Fibroblast of the aortic adventitia (primary cell): ENCODE measurements at regions not wholly inside any gene's neighbourhood (a gene's known extent, or its start where the extent isn't known, plus 50 kb on each side); places are given as distances from the start of the nearest gene placed in this dataset.
"Not testable (repeated sequence)": the region's sequence is repeated elsewhere in the genome, so short reads cannot be mapped to it uniquely, and the experiment has no call there.

Source experiments
- DNase-seq: peaks from one replicate; pipeline ENCODE4 v3.0.0-alpha.2; 2010; ENCODE audit warnings: low read depth
- H3K4me3 ChIP-seq: 2 replicates; pipeline ENCODE4 v1.5.1; 2011; ENCODE audit warnings: low read depth, mild to moderate bottlenecking, control low read depth, low read length, moderate library complexity
- CTCF ChIP-seq: IDR thresholded peaks from 2 replicates; pipeline ENCODE4 v1.5.1; 2011; ENCODE audit warnings: mild to moderate bottlenecking, low read length, control low read depth, inconsistent platforms; ENCODE audit not compliant: insufficient read depth

- H3K4me3 ChIP-seq = no peak overlapping the region
- DNase-seq = no peak
- no peak for TF ChIP-seq CTCF
Measured at GRCh38 chr6:147949981-147950622, 392.5 kb upstream of the SASH1 start.

- H3K4me3 ChIP-seq = no peak overlapping the region
- TF ChIP-seq CTCF = no peak
- no peak for DNase-seq
Measured at GRCh38 chr6:147950623-147950987, 392.0 kb upstream of the SASH1 start.

GRCh38 chr6:147951726-147952125, 390.9 kb upstream of the SASH1 start:
- no peak overlapping the region for H3K4me3 ChIP-seq
- DNase-seq = no peak
- TF ChIP-seq CTCF = no peak

- no peak for TF ChIP-seq CTCF
- H3K4me3 ChIP-seq = no peak overlapping the region
- DNase-seq = no peak
Measured at GRCh38 chr6:147954938-147955337, 387.7 kb upstream of the SASH1 start.

GRCh38 chr6:147958683-147959082, 384.0 kb upstream of the SASH1 start:
- DNase-seq = no peak
- no peak overlapping the region for H3K4me3 ChIP-seq
- no peak for TF ChIP-seq CTCF

- no peak for DNase-seq
- no peak overlapping the region for H3K4me3 ChIP-seq
Measured at GRCh38 chr6:147961481-147962141, 381.0 kb upstream of the SASH1 start.

GRCh38 chr6:147965448-147965847, 377.2 kb upstream of the SASH1 start:
- not testable (repeated sequence) for DNase-seq, H3K4me3 ChIP-seq

More at GRCh38 chr6:147961481-147962141, 381.0 kb upstream of the SASH1 start:
- no peak for TF ChIP-seq CTCF
